Loucy (cell line): ENCODE measurements at regions not wholly inside any gene's neighbourhood (a gene's known extent, or its start where the extent isn't known, plus 50 kb on each side); places are given as distances from the start of the nearest gene placed in this dataset.

ENCODE experiments used
- H2AFZ ChIP-seq: fragments of 200-600 bp; sonication (generic); 2 replicates; pipeline ENCODE4 v1.6.0; 2016; ENCODE audit warnings: antibody characterized with exemption, mild to moderate bottlenecking, low read length, moderate library complexity
- H3F3A ChIP-seq: fragments of 200-600 bp; 2 replicates; pipeline ENCODE4 v1.6.0; 2016; ENCODE audit warnings: antibody characterized with exemption, low read depth, mild to moderate bottlenecking
- H3K27me3 ChIP-seq: fragments of 200-600 bp; sonication (generic); 2 replicates; pipeline ENCODE4 v1.6.1; 2014; ENCODE audit warnings: low read length, mild to moderate bottlenecking; ENCODE audit not compliant: insufficient read depth, poor library complexity, severe bottlenecking
- H3K36me3 ChIP-seq: fragments of 200-600 bp; sonication (generic); 2 replicates; pipeline ENCODE4 v1.6.1; 2016; ENCODE audit warnings: low read length; ENCODE audit not compliant: insufficient read depth
- H3K4me1 ChIP-seq: fragments of 200-600 bp; sonication (generic); 2 replicates; pipeline ENCODE4 v1.5.1; 2014; ENCODE audit warnings: low read length, mild to moderate bottlenecking; ENCODE audit not compliant: insufficient read depth, poor library complexity, severe bottlenecking
- H3K4me2 ChIP-seq: fragments of 200-600 bp; sonication (generic); 2 replicates; pipeline ENCODE4 v1.6.0; 2014; ENCODE audit warnings: antibody characterized with exemption, low read length, low read depth, mild to moderate bottlenecking; ENCODE audit not compliant: poor library complexity, severe bottlenecking
- H3K4me3 ChIP-seq: fragments of 200-600 bp; sonication (generic); 2 replicates; pipeline ENCODE4 v1.5.1; 2014; ENCODE audit warnings: low read length, mild to moderate bottlenecking, mixed read lengths; ENCODE audit not compliant: poor library complexity, severe bottlenecking
- H3K79me2 ChIP-seq: fragments of 200-600 bp; sonication (generic); 2 replicates; pipeline ENCODE4 v1.6.1; 2014; ENCODE audit warnings: low read length; ENCODE audit not compliant: insufficient read depth
- H3K9ac ChIP-seq: fragments of 200-600 bp; sonication (generic); 2 replicates; pipeline ENCODE4 v1.6.0; 2014; ENCODE audit warnings: mild to moderate bottlenecking, low read depth, low read length, moderate library complexity; ENCODE audit not compliant: poor library complexity, severe bottlenecking
- H3K9me2 ChIP-seq: fragments of 200-600 bp; sonication (generic); replicated peaks from 2 replicates; pipeline ENCODE4 v1.6.1; 2016; ENCODE audit warnings: low read depth, low read length, mixed read lengths
- H3K9me3 ChIP-seq: fragments of 200-600 bp; sonication (generic); 2 replicates; pipeline ENCODE4 v1.6.1; 2014; ENCODE audit warnings: mild to moderate bottlenecking, antibody characterized with exemption, low read length, low read depth; ENCODE audit not compliant: insufficient read depth
- H4K20me1 ChIP-seq: fragments of 200-600 bp; sonication (generic); 2 replicates; pipeline ENCODE4 v1.6.0; 2014; ENCODE audit warnings: antibody characterized with exemption, low read length, mild to moderate bottlenecking; ENCODE audit not compliant: insufficient read depth, poor library complexity, severe bottlenecking
- CTCF ChIP-seq: fragments of 200-600 bp; sonication (generic); conservative IDR thresholded peaks from 2 replicates; pipeline ENCODE4 v1.5.1; 2014; ENCODE audit warnings: mild to moderate bottlenecking, antibody characterized with exemption, low read length
- EZH2phosphoT487 ChIP-seq: fragments of 200-600 bp; IDR thresholded peaks from 2 replicates; pipeline ENCODE4 v1.6.1; 2018; ENCODE audit warnings: antibody characterized with exemption, mild to moderate bottlenecking, moderate library complexity, borderline replicate concordance

- no peaks in the 10 kb centered on the region for H3F3A ChIP-seq
- H3K9me2 ChIP-seq = no peaks in the 10 kb centered on the region
- H3K4me3 ChIP-seq = no peak overlapping the region
- no peaks in the 10 kb centered on the region for H3K36me3 ChIP-seq
- TF ChIP-seq CTCF = no peak
- no peak for TF ChIP-seq EZH2phosphoT487
- no peak overlapping the region for H2AFZ ChIP-seq
- no peaks in the 10 kb centered on the region for H4K20me1 ChIP-seq
- no peaks in the 10 kb centered on the region for H3K27me3 ChIP-seq
- H3K9ac ChIP-seq = no peak overlapping the region
- no peaks in the 10 kb centered on the region for H3K79me2 ChIP-seq
- no peaks in the 10 kb centered on the region for H3K4me1 ChIP-seq
- no peak overlapping the region for H3K4me2 ChIP-seq
- no peaks in the 10 kb centered on the region for H3K9me3 ChIP-seq
Measured at GRCh38 chr4:131540256-131540655, 1608.8 kb upstream of the PCDH10 start.

DNA sequence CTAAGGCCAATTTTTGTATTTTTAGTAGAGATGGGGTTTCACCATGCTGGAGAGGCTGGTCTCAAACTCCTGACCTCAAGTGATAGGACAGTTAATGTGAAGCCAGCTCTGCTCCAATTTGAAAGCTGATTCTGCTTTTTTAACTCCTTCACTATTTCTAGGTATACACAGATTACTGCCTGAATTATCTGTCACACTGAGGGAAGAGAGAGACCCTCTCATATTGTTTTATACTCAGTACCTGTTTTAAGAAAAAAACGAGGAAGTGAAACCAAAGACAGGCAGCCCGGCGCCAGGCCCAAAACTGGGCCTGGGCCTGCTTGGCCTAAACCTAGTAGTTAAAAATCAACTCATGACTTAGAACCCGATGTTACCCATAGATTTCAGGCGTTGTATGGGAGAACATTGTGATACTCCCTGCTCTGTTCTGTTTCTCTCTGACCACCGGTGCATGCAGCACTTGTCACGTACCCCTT, 1601.5 kb upstream of the PCDH10 start:
- H4K20me1 ChIP-seq = no peaks in the 10 kb centered on the region
- TF ChIP-seq CTCF (no peak), EZH2phosphoT487 (no peak)
- no peak overlapping the region for H3K4me2 ChIP-seq

GRCh38 chr4:131551306-131551705, 1597.8 kb upstream of the PCDH10 start:
- Histone ChIP-seq H3K27me3 (no peaks in the 10 kb centered on the region), H3F3A (no peaks in the 10 kb centered on the region), H4K20me1 (no peaks in the 10 kb centered on the region), H3K9me3 (no peaks in the 10 kb centered on the region), H3K4me2 (no peak overlapping the region), H3K4me3 (no peak overlapping the region), H3K9ac (no peak overlapping the region), H2AFZ (no peak overlapping the region), H3K4me1 (no peaks in the 10 kb centered on the region), H3K9me2 (no peaks in the 10 kb centered on the region), H3K36me3 (no peaks in the 10 kb centered on the region), H3K79me2 (no peaks in the 10 kb centered on the region)
- TF ChIP-seq EZH2phosphoT487 (no peak), CTCF (no peak)

More for the DNA sequence above, 1601.5 kb upstream of the PCDH10 start:
- Histone ChIP-seq H3K79me2 (no peaks in the 10 kb centered on the region), H3K36me3 (no peaks in the 10 kb centered on the region), H3F3A (no peaks in the 10 kb centered on the region), H3K4me1 (no peaks in the 10 kb centered on the region), H3K4me3 (no peak overlapping the region), H3K9me2 (no peaks in the 10 kb centered on the region), H3K9me3 (no peaks in the 10 kb centered on the region), H3K9ac (no peak overlapping the region), H2AFZ (no peak overlapping the region), H3K27me3 (no peaks in the 10 kb centered on the region)
